NCI-H2227 (cell line): ENCODE measurements at regions not wholly inside any gene's neighbourhood (a gene's known extent, or its start where the extent isn't known, plus 50 kb on each side); places are given as distances from the start of the nearest gene placed in this dataset.

ENCODE experiments used
- DNase-seq: peaks from one replicate; lab custom pipeline; 2025; ENCODE audit not compliant: unreplicated experiment; lab: John Stamatoyannopoulos, UW

GRCh38 chr15:69992348-69992747 is 105.4 kb downstream of the TLE3 start:
- no peak for DNase-seq

DNA sequence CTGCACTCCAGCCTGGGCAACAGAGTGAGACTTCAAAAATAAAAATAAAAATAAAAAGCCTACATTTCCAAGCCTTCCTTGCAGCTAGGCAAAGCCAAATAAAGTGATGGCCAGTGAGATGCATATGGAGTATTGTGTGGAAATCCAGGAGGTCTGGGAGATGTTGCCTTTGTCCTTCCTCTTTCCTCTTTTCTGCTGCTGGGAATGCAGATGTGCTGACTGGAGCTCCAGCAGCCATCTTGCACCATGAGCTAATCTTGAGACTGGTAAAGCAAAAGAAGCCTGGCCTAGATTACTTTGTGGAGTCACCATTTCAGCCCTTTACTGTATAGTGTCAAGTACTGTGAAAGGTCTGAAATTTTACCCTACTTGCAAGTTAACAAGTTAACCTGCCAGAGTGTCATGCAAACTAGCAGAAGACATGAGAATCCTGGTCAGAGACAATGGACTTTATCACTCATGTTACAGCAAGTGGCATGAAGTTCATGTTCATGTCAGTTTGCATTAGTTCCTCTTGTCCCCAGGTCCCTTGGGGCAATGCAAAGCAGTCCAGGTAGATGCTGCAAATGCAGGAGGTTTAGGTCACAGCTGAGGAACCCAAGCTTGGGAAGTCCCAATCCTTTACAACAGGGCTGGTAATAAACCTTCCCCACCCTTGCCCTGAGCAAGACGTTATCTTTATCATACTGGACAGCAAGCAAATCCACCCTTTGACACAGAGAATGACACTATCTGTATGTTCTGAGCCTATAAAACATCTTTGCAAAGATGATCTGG is 103.1 kb downstream of the TLE3 start:
- no peak for DNase-seq

DNA sequence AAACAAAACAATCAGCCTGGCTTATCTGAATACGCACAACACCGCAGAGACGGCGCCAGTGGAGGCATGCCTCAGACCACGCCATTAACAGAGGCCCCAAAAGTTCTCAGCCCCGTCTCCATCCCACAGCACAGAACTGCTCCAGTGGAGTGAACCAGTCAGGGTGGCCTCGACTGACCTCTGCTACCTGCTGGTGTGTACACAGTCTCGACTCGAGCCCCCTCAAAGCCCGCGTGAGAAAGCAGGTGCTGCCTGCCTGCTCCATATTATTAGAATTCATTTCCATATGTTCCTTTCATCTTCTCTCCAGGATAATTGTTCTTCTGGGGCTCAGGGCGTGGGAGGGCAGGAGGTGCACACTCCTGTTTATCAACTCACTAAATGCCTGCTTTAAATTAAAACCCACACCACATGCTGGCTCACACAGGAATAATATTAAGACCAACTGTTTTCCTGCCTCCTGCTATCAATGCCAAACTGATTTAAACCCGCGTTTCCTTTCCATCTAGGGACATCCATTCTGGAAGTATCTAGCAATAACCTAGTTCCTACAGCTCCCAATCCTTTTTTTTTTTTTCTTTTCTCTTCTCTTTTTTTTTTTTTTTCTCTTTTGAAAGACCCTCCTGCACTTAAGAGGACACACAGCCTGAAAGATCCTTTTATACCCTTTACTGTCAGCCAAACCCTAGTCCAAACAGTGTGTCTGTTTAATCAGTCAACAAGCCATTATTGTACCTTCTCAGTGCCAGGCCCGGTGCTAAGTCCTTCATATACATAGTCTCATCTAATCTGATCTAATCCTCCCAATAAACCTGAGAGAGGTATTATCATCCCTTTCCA is 101.2 kb downstream of the TLE3 start:
- DNase-seq: no peak

DNA sequence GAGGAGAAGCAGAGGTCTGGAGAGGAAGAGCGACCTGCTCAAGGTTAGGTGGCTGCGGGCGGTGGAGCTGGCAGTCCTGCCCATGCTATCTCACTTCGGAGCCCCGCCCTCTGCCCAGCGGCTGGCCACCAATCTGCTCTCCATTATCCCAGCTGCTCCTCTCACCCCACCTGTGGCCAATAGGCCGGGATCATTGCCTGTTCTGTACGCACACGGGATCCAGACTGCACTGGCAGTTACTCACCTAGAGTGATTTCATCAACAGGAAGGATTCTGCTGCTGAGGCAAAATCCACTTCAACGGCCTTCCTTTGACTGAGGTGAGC is 100.6 kb downstream of the TLE3 start:
- no peak for DNase-seq
